HG03565 (cell line): ENCODE measurements at regions not wholly inside any gene's neighbourhood (a gene's known extent, or its start where the extent isn't known, plus 50 kb on each side); places are given as distances from the start of the nearest gene placed in this dataset.

ENCODE experiments used
- ATAC-seq: cut with Tn5 transposase; IDR thresholded peaks from one replicate; pipeline ENCODE4 v1.9.1; 2021; ENCODE audit warnings: mild to moderate bottlenecking, moderate library complexity; ENCODE audit not compliant: unreplicated experiment

GRCh38 chr7:37796138-37796775 lies 52.1 kb upstream of the NME8 start:
- peak; percentile 57 for ATAC-seq
